ENCODE measurements at regions not wholly inside any gene's neighbourhood (a gene's known extent, or its start where the extent isn't known, plus 50 kb on each side); places are given as distances from the start of the nearest gene placed in this dataset.

DNA sequence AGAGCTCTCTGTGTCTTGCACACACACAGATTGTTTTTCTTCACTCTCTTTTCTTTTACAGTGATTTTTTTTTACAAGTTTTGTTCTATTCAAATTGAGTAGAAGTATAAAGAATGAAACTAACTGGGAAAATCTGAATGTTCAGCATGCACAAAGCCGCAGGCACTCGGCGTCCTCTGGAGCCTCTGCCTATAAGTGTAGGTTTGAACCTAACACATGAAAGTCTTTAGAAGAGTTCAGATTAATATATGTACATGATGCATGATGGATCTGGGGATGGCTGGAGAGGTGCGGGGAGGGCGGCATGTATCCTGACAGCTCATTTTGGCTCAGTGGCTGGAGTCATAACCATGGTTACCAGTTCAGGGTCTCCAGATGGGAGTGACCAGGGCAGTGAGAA, 301.1 kb upstream of the CDH4 start:
- no peak for DNase-seq (ENCODE audit: low read depth in 2 of 2)

DNA sequence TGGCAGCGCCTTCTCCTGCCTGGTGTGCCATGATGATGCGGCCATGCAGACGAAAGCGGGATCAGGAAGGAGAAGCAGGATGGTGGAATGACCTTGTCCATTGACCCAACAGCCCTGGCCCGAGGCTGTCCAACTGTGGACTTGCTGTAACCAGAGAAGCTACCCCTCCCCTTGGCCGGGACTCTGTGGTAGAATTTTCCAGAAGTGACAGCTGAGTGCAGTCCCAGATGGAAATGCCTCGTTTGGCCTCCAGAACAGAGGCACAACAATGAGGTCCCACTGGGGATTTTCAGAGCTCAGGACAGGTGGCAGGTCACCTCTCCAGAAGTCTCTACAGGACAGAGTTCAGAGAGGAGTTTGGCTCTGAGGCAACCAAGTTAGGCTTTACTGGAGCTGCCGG, 299.2 kb upstream of the CDH4 start:
- no peak for DNase-seq (ENCODE audit: low read depth in 2 of 2)

DNA sequence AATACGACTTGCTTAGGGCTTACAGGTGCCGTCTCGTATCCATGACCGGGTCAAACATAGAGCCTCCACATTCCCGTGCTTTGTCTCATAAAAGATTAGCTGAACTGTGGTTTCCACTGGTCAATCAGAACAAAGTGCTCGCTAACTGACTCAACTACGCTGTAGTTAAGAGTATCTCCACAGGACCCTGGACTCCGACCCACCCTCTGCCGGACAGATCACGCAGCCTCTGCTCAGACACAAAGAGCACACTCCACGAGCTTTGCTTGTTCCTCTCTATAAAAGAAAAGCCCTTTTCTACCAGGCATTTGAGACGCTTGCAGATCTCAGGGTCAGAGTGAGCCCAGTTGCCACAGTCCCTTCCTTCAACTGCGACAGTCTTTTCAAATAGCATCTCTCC, 298.7 kb upstream of the CDH4 start:
- no peak for DNase-seq (ENCODE audit: low read depth in 2 of 2)

DNA sequence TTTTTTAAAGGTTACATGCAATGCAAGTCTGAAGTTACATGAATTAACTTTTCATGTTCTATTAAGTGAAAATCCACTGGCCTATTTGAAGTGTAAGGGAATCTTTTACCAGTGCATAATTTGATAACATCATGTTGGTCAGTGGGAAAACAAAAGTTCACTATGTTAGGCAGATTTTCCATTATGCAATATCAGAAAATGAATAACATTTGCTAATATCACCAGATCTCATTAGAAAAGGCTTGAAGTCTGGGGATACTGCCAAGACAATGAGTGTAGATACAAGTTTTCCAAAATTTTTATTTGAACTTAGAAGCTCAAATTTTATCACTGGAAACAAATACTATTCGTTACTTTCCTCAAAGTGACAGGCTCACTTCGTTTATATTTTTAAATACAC, 296.4 kb upstream of the CDH4 start:
- DNase-seq (ENCODE audit: low read depth in 2 of 2) = no peak

DNA sequence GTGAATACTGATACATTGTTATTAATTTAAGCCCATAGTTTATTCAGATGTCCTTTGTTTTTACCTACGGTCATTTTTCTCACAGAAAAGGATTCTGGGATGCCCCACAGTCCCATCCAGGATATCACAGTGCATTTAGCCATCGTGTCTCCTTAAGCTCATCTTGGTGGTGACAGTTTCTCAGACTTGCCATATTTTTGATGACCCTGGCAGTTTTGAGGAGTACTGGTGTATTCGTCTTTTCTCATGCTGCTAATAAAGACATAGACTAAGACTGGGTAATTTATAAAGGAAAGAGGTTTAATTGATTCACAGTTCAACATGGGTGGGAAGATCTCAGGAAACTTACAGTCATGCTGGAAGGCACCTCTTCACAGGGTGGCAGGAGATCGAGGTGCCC, 295.9 kb upstream of the CDH4 start:
- no peak for DNase-seq (ENCODE audit: low read depth in 2 of 2)

DNA sequence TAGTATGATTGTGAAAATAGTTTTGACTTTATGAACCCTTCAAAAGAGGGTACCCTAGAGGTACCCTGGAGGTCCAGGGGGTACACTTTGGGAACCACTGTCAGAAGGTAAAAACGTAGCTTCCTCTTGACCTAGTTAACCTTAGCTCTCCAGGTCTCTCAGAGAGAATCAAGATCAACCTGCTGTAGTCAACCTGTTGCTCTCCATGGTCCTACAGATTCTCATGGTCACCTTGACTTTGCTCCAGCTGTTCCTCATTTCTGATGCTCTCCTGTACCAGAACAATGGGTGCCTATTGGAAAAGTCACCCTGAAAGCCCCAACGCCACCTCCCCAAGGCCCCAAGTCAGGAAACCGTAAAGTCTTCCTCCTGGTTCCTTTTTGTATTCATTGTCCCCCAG, 294.4 kb upstream of the CDH4 start:
- DNase-seq (ENCODE audit: low read depth in 2 of 2) = no peak

DNA sequence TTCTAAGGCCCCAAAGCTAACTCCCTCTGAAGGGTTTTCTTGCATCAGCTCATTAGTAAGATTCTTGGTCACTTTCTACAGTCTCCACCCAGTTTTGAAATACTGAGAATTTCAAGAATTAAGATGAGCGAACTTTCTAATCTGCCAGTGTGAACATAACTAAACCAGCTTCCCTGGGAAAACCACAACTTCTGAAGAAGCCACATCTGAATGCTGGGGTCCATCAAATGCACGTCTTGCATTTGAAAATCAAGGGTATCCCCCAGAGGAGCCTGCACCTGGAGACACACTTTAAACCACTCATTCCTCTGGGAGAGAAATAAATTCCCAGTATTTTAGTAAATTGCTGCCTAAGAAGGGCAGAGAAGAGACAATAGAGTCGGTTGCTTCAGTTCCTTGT, 292.1 kb upstream of the CDH4 start:
- no peak for DNase-seq (ENCODE audit: low read depth in 2 of 2)

DNA sequence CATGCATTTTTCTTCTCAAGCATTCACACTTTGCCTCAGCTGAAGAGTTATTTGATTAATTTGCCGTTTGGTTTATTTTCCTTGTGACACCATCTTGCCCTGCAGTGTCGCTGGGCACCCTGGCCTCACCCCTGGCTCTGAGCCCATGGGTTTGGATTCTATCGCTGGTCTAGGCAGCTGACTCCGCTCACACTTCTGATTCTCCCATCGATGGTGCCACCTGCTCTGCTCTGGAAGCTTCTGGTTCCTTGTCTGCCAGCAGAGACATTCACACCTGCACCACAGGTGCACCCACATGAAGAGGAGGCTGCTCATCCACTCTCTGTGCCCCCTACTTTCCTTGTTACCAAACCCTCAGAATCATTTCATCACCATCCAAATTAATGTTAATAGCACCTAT, 291.6 kb upstream of the CDH4 start:
- DNase-seq (ENCODE audit: low read depth in 2 of 2) = no peak

DNA sequence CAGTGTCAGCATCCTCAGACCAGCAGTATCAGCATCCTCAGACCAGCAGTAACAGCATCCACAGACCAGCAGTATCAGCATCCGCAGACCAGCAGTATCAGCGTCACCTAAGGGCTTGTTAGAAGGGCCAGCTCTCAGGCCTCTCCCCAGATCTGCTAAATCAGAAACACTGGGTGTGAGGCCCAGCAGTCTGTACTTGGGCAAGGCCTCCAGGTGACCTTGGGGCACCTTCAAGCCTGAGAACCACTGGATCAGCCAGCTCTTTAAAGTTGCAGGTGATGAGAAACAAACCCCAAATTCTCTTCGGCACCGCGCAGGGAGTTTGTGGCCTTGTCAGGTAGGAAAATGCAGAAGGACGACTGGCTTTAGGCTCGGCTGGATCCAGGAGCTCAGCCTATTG, 290.5 kb upstream of the CDH4 start:
- DNase-seq (ENCODE audit: low read depth in 2 of 2) = no peak

DNA sequence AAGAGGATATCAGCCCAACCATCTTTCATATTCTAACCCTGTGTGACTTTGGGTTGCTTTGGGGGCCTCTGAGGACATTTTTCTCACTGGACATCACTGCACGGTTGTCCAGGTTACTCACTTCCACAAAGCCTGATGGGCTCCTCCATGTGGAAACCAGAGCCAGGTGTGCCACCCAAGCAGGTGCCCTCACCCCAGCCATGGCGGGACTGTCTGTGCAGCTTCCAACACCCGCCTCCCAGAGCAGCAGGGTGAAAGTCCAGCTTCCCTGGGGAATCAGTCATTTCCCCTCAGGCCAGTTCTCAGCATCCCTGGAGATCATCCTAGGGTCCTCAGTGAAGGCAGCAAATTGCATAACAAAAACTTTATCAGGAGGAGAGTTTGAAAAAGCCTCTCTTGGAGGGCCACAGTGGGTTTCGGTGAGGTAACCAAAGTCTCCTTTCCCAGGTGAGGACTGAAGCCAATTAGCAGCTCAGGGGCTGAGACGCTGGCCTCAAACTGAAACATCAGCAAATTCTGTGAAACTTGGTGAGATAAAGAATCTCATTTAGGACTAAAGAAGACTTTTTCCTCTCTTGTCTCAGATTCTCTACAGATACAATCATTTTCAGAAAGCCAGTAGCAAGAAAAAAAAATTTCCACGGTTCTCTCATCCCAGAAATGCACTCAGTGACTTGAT, 289.6 kb upstream of the CDH4 start:
- no peak for DNase-seq (ENCODE audit: low read depth in 2 of 2)

DNA sequence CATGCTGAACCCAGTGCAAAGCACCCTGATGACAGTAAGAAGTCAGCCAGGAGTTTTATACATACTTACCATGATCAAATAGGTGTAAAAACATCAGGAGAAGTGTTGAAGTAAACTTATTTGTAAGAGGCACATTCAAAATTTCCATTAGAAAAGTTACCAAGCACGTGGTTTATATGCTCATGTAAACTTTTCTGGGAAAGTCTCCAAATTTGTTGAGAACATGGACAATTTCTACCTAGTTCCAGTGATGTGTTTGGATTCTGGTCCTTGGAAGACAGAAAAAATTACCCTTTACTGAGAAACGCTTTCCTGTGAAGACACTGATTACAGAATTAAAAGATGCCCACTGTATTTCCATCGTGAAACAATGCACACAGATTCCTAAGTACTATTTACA, 288.9 kb upstream of the CDH4 start:
- DNase-seq (ENCODE audit: low read depth in 2 of 2) = no peak

DNA sequence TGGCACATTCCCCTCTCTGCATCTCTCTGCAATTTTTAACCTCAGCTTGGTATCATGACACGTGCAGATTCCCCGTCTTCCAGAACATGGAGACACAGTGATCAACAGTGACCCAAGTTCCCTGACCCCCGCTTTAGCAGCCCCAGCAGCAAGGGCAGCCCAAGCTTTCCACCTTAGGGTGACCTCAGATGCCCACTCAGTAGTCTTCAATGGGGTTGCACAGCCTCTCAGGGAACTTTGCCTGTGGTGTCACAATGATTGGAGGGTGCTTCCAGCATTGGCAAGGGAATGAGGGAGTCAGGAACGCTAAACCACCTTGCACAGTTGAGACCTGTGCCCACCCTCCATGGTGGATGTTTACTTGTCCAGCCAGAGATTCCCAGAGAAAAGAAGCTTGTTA, 287.1 kb upstream of the CDH4 start:
- DNase-seq (ENCODE audit: low read depth in 2 of 2) = no peak

DNA sequence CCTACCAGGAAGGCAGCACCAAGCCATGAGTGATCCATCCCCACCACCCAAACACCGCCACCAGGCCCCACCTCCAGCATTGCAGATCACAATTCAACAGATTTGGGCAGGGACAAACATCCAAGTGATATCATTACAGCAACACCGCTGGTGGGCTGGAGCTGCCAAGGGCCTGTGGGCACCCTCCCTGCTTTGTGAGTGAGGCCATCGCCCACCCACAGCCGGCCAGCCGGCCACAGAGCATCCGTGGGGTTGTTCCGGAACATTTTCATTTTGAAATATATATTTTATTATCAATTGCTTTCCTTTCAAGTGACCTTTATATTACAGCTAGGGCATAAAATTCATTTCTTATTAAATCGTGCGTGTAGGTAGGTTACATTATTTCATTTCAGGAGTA, 286.0 kb upstream of the CDH4 start:
- DNase-seq (ENCODE audit: low read depth in 2 of 2) = no peak

DNA sequence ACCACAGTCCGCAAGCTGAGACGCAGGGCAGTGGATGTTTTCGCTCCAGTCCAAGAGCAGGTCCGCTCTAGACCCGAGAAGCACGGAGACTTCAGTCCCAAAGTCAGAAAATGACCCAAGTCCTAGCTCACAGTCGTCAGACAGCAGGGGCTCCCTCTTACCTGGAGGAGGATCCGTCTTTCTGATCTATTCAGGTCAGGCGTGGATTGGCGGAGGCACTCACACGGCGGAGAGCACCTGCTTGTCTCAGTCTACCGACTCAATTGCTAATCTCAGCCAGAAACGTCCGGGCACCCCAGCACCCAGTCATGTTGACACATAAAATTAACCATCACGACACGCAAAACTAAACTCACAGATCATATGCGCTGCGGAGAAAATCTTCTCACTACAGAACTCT, 285.3 kb upstream of the CDH4 start:
- DNase-seq (ENCODE audit: low read depth in 2 of 2) = no peak

DNA sequence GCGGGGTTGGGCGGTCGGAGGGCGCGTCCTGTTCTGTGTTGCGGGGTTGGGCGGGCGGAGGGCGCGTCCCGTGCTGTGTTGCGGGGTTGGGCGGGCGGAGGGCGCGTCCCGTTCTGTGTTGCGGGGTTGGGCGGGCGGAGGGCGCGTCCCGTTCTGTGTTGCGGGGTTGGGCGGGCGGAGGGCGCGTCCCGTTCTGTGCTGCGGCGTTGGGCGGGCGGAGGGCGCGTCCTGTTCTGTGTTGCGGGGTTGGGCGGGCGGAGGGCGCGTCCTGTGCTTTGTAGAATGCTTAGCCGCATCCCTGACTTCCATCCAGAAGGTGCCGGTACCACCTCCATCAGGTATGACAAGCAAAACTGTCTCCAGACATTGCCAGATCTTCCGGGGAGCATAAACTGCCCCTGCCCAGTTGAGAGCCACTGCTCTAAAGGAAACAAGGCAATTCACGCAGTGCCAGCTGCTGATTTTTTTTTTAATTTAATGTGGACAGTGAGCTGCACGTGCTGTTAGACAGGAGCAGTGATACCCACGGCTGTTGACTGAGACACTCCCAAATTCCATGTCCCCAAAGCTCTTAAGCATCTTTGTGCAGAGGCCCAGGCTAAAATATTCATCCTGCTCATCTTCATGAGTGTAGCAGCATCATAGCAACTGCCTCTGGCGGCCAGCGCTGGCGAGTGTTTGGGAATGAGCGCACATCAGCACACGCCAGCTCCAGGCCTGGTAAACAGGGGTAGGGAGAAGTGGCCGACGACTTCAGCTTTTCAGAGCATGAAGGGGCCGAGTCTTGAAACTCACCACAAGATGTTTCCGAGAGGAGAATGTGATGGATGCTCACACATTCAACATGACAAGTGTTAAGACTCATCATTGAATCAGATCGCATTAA, 284.4 kb upstream of the CDH4 start:
- no peak for DNase-seq (ENCODE audit: low read depth in 2 of 2)

DNA sequence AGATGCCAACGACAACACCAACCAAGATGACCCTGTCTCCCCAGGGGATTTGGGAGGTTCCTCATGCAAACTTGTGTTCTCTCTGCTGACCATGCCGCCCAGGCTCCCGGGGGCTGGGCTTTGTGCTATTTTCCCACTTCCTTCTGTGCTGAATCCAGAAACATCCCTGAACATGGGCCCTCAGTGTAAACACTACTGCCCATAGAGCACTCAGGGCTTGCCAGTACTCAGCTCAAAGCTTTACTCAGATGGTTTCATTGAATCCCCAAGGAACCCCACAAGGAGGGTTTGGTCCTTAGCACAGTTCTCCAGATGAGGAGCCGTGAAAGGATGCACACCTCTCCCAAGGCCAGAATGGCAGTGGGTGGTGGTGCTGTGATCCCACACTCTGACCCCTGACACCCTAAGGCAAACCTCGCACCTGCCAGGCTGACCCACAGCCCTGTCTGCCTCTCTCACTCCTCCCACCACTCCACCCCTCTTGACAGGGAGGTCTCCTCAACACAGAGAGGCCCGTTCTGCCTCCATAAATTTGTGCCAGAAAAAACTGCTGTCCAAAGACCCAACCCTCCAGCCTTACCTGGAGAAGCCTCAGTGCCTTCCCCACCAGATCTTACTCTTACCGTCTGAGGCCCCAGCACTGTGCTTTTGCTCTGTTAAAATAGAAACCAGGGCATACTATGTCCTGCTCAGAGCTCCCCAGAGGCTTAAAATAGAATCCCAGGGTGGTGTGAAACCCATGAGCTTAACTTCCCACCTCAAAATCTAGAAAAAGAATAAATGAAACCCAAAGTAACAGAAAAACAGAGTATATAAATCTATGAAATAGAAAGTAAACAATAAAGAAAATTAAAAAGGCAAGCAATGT, 283.0 kb upstream of the CDH4 start:
- DNase-seq (ENCODE audit: low read depth in 2 of 2) = no peak

DNA sequence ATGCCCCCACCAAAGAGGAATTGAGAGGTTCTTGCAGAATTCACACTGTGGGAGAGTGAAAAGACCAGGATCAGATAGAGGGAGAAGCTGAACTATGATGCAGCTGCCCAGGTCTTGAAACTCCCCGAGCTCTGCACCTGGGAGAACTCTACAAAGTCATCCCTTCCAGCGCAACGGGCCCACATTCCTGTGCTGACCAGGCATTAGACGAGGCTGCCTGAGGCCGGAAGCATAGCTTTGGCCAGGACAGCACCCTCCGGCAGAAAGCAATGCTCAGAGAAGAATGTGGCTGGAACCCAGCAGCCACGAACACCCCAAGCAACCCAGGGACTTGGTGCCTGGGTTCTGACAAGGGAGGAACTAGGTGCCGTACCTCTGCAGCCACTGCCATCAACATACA, 281.5 kb upstream of the CDH4 start:
- no peak for DNase-seq (ENCODE audit: low read depth in 2 of 2)

DNA sequence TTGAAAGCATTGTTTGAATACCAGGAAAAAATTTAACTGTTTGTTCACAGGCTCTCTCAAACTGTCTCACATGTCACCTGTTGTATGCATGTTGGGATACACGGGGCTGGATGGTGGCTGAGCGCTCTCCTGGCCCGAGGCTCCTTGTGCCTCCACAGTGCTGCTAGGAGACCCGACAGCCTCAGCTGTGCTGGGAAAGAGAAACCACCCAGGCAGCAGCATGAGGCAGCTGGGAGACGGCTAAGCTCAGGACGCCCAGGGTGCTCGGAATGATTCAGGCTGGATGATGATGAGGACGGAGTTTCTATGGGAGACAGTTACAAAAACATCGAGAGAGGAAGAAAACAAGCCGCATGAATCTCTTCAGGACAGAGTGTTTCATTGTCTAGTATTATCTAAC, 278.0 kb upstream of the CDH4 start:
- DNase-seq (ENCODE audit: low read depth in 2 of 2) = no peak

DNA sequence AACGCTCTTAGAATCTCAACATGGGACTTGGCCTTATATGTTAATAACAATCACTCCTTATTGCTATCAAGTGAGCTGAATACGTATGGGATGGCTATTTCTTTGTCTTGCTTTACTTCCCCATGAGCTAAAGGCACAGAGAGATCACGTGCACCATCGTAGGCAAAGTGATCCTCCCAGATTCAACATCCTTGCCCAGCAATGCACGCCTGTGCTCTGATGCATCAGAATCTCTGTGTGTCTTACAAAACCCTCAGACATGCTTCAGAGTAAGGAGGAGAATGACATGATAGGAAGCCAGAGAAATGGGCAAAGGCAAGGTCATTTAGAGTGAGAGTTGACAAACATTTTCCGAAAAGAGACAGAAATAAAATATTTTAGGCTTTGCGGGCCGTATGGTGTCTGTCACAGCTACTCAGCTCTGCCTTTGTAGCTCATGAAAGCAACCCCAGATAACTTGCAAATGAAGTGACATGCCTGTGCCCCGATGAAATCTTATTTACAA, 277.6 kb upstream of the CDH4 start:
- DNase-seq (ENCODE audit: low read depth in 2 of 2) = no peak

DNA sequence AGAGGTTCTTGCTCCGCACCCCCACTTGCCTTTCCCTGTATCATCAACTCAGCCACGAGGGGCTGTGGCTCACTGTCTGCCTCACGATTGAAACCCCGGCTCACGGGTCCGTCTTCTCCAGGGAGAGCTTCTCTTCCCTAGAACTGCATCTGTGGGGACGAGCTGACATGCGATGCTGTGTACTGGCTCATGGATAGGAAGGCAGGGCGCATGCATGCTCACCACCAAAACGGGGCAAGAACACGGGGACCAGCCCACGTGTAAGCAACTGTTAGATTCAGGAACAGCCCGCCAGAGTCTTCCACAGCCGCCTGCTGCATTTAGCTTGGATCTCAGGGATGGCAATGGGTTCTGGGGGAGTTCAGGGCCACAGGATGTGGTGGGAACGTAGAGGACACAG, 275.9 kb upstream of the CDH4 start:
- DNase-seq (ENCODE audit: low read depth in 2 of 2) = no peak

DNA sequence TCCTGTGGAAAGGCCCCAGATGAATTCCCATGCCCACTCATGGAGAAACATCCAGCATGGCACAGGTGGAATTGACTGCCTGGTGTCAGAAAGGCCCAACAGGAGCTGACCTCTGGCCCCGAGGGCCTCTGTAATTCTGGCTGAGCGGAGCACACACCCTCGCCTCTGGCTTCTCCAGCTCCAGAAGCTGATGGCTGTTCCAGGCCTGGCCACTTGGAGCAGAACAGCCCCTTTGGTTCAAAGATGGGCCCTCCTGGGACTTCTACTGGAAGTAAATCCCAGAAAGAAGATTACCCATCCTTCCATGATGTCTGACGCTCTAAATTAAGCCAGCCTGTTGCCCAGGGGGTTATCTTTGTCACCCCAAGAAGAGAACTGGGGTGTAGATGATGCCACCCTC, 275.1 kb upstream of the CDH4 start:
- no peak for DNase-seq (ENCODE audit: low read depth in 2 of 2)

DNA sequence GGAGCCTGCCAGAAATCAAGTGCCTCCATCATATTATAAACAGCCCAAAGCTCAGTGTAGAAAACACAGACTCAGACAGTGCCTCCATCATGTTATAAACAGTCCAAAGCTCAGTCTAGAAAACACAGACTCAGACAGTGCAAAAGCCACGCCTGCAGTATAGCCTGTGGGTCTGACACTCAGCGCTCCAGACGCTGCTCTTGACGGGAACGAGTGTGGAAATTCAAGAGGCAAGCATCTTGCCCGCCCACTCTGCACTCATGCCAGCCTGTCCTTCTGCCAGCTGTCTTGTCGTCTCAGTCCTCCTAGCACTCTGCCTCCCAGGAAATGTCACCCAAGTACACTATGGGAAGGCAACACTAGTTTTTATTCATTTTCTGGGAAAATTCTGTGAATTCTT, 274.2 kb upstream of the CDH4 start:
- no peak for DNase-seq (ENCODE audit: low read depth in 2 of 2)

All from stimulated activated CD4-positive, alpha-beta T cell treated with anti-CD3 and anti-CD28 coated beads, Interleukin-4, amount 100 ng/mL, for 48 hours (primary cell).